Astrocyte of the spinal cord (primary cell): ENCODE measurements at regions not wholly inside any gene's neighbourhood (a gene's known extent, or its start where the extent isn't known, plus 50 kb on each side); places are given as distances from the start of the nearest gene placed in this dataset.

Experiments
- DNase-seq: peaks from one replicate; pipeline ENCODE4 v3.0.0; 2011; ENCODE audit warnings: low read depth, low spot score
- H3K4me3 ChIP-seq: 2 replicates; pipeline ENCODE4 v1.5.1; 2011; ENCODE audit warnings: low read depth, mild to moderate bottlenecking, low read length, moderate library complexity
- CTCF ChIP-seq: IDR thresholded peaks from 2 replicates; pipeline ENCODE4 v1.5.1; 2012; ENCODE audit warnings: low read depth, mild to moderate bottlenecking, low read length, inconsistent platforms
- in situ Hi-C: cut with HindIII; loops from 2 replicates; pipeline ENCODE4 v1.10.0; 2017; ENCODE audit warnings: low sequenced_read_pairs

GRCh38 chr4:66691101-66691500, 854.2 kb downstream of the CENPC start:
- in situ Hi-C loops = no loop called here

GRCh38 chr4:66688674-66689073, 856.6 kb downstream of the CENPC start:
- no peak overlapping the region for H3K4me3 ChIP-seq
- TF ChIP-seq CTCF = peak; percentile 47
- DNase-seq = peak; percentile 59
- in situ Hi-C loops = no loop called here

More at GRCh38 chr4:66691101-66691500, 854.2 kb downstream of the CENPC start:
- DNase-seq = no peak
- peak; percentile 9 for TF ChIP-seq CTCF
- no peak overlapping the region for H3K4me3 ChIP-seq

- in situ Hi-C loops = no loop called here
- DNase-seq = no peak
- H3K4me3 ChIP-seq = no peak overlapping the region
- no peak for TF ChIP-seq CTCF
These were observed 857.8 kb downstream of the CENPC start for GRCh38 chr4:66687459-66687858.

- in situ Hi-C loops = no loop called here
- no peak for TF ChIP-seq CTCF
- DNase-seq = peak; percentile 47
- H3K4me3 ChIP-seq = no peak overlapping the region
These were observed 863.3 kb downstream of the CENPC start for GRCh38 chr4:66681962-66682361.

DNA sequence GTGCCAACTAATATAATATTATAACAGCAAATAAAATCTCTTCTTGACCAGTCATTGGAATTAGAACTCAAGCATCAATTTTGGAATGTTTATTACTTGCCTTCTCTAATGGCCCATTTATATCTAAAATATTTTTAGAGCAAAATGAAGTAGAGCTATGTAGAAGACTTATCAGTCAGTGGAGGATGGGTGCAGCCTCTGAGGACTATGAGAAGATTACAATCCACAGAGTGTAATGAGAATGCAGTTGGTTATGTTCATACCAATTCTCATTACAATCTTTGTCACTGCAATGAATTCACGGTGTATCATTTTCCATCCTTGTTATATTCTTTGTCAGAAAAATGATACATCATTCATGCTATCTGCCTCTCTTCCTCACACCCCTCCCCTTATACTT, 878.1 kb downstream of the CENPC start:
- in situ Hi-C loops = no loop called here
- TF ChIP-seq CTCF = no peak

DNA sequence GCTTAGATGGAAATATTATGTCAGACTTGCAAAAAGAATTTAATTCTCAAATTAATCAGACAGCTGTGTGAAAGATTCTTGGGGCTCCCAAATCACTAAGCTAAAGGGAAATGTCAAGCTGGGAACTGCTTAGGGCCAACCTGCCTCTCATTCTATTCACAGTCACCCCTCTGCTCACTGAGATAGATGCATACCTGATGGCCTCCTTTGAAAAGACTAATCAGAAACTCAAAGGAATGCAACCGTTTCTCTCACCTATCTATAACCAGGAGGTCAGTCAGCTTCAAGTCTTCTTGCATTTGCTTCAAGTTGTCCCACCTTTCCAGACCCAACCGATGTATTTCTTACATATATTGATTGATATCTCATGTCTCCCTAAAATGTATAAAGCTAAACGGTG, 882.7 kb downstream of the CENPC start:
- in situ Hi-C loops = no loop called here
- no peak for TF ChIP-seq CTCF
- H3K4me3 ChIP-seq = no peak overlapping the region
- no peak for DNase-seq

More for the DNA sequence above, 878.1 kb downstream of the CENPC start:
- H3K4me3 ChIP-seq = no peak overlapping the region
- no peak for DNase-seq

- in situ Hi-C loops = no loop called here
- no peak for TF ChIP-seq CTCF
- no peak for DNase-seq
- no peak overlapping the region for H3K4me3 ChIP-seq
These were observed 886.5 kb downstream of the CENPC start for GRCh38 chr4:66658809-66659208.
